BE2C (cell line): ENCODE measurements at regions not wholly inside any gene's neighbourhood (a gene's known extent, or its start where the extent isn't known, plus 50 kb on each side); places are given as distances from the start of the nearest gene placed in this dataset.

Experiments used
- DNase-seq: peaks from one replicate; pipeline ENCODE4 v3.0.0-alpha.2; 2020
- H3K27me3 ChIP-seq: fragments of 250-450 bp; sonication (Bioruptor Pico); 2 replicates; pipeline ENCODE4 v1.5.1; 2020; ENCODE audit warnings: mild to moderate bottlenecking
- H3K36me3 ChIP-seq: fragments of 250-450 bp; sonication (Bioruptor Pico); 2 replicates; pipeline ENCODE4 v1.5.1; 2020; ENCODE audit warnings: mild to moderate bottlenecking
- H3K4me1 ChIP-seq: fragments of 250-450 bp; sonication (Bioruptor Pico); 2 replicates; pipeline ENCODE4 v1.5.1; 2020
- H3K4me3 ChIP-seq: 2 replicates; pipeline ENCODE4 v1.5.1; 2011; ENCODE audit warnings: low read depth, low read length
- H3K9me3 ChIP-seq: fragments of 250-450 bp; sonication (Bioruptor Pico); 2 replicates; pipeline ENCODE4 v1.5.1; 2020
- CTCF ChIP-seq: IDR thresholded peaks from 2 replicates; pipeline ENCODE4 v1.5.1; 2012; ENCODE audit warnings: mild to moderate bottlenecking, low read depth, low read length

- TF ChIP-seq CTCF, result no peak
- no peak for DNase-seq
- H3K9me3 ChIP-seq, result no peaks in the 10 kb centered on the region
Measured at GRCh38 chr6:126529637-126530362, 189.9 kb downstream of the CENPW start.

GRCh38 chr6:126530775-126531174 lies 190.9 kb downstream of the CENPW start:
- Histone ChIP-seq H3K4me1 (no peaks in the 10 kb centered on the region), H3K27me3 (no peaks in the 10 kb centered on the region), H3K4me3 (no peak overlapping the region), H3K36me3 (no peaks in the 10 kb centered on the region), H3K9me3 (no peaks in the 10 kb centered on the region)
- DNase-seq, result no peak
- TF ChIP-seq CTCF, result no peak

More at GRCh38 chr6:126529637-126530362, 189.9 kb downstream of the CENPW start:
- H3K27me3 ChIP-seq, result no peaks in the 10 kb centered on the region
- H3K4me3 ChIP-seq, result no peak overlapping the region
- no peaks in the 10 kb centered on the region for H3K36me3 ChIP-seq
- H3K4me1 ChIP-seq, result no peaks in the 10 kb centered on the region

- TF ChIP-seq CTCF, result no peak
- DNase-seq, result no peak
- no peaks in the 10 kb centered on the region for H3K27me3 ChIP-seq
Measured at GRCh38 chr6:126531286-126531685, 191.4 kb downstream of the CENPW start.

GRCh38 chr6:126531840-126532239 lies 191.9 kb downstream of the CENPW start:
- DNase-seq, result no peak
- TF ChIP-seq CTCF, result no peak
- H3K4me3 ChIP-seq, result no peak overlapping the region
- no peaks in the 10 kb centered on the region for H3K36me3 ChIP-seq
- H3K27me3 ChIP-seq, result no peaks in the 10 kb centered on the region; the same call in 1 of the 2 replicates
- H3K4me1 ChIP-seq, result no peaks in the 10 kb centered on the region
- H3K9me3 ChIP-seq, result no peaks in the 10 kb centered on the region

More at GRCh38 chr6:126531286-126531685, 191.4 kb downstream of the CENPW start:
- Histone ChIP-seq H3K4me1 (no peaks in the 10 kb centered on the region), H3K4me3 (no peak overlapping the region), H3K9me3 (no peaks in the 10 kb centered on the region), H3K36me3 (no peaks in the 10 kb centered on the region)

GRCh38 chr6:126534401-126534800 lies 194.5 kb downstream of the CENPW start:
- no peaks in the 10 kb centered on the region for H3K36me3 ChIP-seq
- H3K4me1 ChIP-seq, result no peaks in the 10 kb centered on the region
- no peak for DNase-seq
- no peak for TF ChIP-seq CTCF
- H3K4me3 ChIP-seq, result no peak overlapping the region
- H3K27me3 ChIP-seq, result no peaks in the 10 kb centered on the region; the same call in 1 of the 2 replicates
- H3K9me3 ChIP-seq, result no peaks in the 10 kb centered on the region

- DNase-seq, result no peak
- TF ChIP-seq CTCF, result no peak
Measured at GRCh38 chr6:126535138-126535537, 195.2 kb downstream of the CENPW start.

More at GRCh38 chr6:126535138-126535537, 195.2 kb downstream of the CENPW start:
- no peaks in the 10 kb centered on the region for H3K4me1 ChIP-seq
- H3K4me3 ChIP-seq, result no peak overlapping the region
- no peaks in the 10 kb centered on the region for H3K36me3 ChIP-seq
- H3K27me3 ChIP-seq, result no peaks in the 10 kb centered on the region; the same call in 1 of the 2 replicates
- H3K9me3 ChIP-seq, result no peaks in the 10 kb centered on the region
